Fibroblast of mammary gland (primary cell): ENCODE measurements at regions not wholly inside any gene's neighbourhood (a gene's known extent, or its start where the extent isn't known, plus 50 kb on each side); places are given as distances from the start of the nearest gene placed in this dataset.

Source experiments
- DNase-seq: peaks from one replicate; pipeline ENCODE4 v3.0.0-alpha.2; 2010; ENCODE audit warnings: low read depth
- H3K4me3 ChIP-seq: 2 replicates; pipeline ENCODE4 v1.5.1; 2011; ENCODE audit warnings: low read depth, mild to moderate bottlenecking, low read length, moderate library complexity; ENCODE audit not compliant: control insufficient read depth
- CTCF ChIP-seq: conservative IDR thresholded peaks from 2 replicates; pipeline ENCODE4 v1.5.1; 2011; ENCODE audit warnings: low read depth, low read length, inconsistent platforms; ENCODE audit not compliant: control insufficient read depth, insufficient read depth

GRCh38 chr12:17592472-17592871 lies 497.5 kb downstream of the RERGL start:
- no peak for TF ChIP-seq CTCF
- no peak overlapping the region for H3K4me3 ChIP-seq
- no peak for DNase-seq

- H3K4me3 ChIP-seq = no peak overlapping the region
- DNase-seq = no peak
- TF ChIP-seq CTCF = no peak
Observed at GRCh38 chr12:17591005-17591681, 498.9 kb downstream of the RERGL start.

- peak; percentile 2 for DNase-seq
- no peak overlapping the region for H3K4me3 ChIP-seq
Observed at GRCh38 chr12:17588968-17589367, 501.0 kb downstream of the RERGL start.

GRCh38 chr12:17579205-17580026 lies 510.6 kb downstream of the RERGL start:
- no peak overlapping the region for H3K4me3 ChIP-seq
- TF ChIP-seq CTCF = no peak
- DNase-seq = no peak

More at GRCh38 chr12:17588968-17589367, 501.0 kb downstream of the RERGL start:
- peak; percentile 15 for TF ChIP-seq CTCF

GRCh38 chr12:17577405-17577804 lies 512.6 kb downstream of the RERGL start:
- no peak for TF ChIP-seq CTCF
- no peak overlapping the region for H3K4me3 ChIP-seq
- DNase-seq = no peak

GRCh38 chr12:17572250-17572649 lies 517.7 kb downstream of the RERGL start:
- no peak overlapping the region for H3K4me3 ChIP-seq
- no peak for DNase-seq
- TF ChIP-seq CTCF = no peak
